ENCODE measurements at regions not wholly inside any gene's neighbourhood (a gene's known extent, or its start where the extent isn't known, plus 50 kb on each side); places are given as distances from the start of the nearest gene placed in this dataset.

DNA sequence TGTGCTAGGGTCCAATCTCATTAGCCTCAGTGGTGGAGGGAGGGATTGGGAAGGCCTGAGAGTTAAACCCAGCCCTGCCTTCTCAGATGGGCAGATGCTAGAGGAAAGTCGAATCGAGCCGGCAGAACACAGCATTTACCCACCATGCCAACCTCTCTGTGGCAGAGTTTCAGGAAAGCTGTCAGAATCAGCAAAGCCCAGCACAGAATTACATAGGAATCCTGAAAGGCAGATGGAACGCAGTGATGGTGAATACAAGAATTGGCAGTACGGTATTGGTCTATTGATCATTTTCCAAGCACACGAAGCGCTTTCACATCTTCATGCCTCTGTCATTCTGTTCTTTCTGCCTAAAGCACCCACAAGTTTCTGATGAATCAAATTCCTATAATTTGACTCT lies 417.7 kb upstream of the RBMS3 start:
- TF ChIP-seq EP300 (IDR thresholded peaks at IDR 0.05; ENCODE audit: borderline replicate concordance), result no peak
- TF ChIP-seq TAF1 (IDR thresholded peaks at IDR 0.05; ENCODE audit: low read depth), result no peak
- TF ChIP-seq YY1 (IDR thresholded peaks at IDR 0.05; ENCODE audit: low read depth), result no peak
- TF ChIP-seq EGR1 (IDR thresholded peaks at IDR 0.05), result no peak
- no peak for TF ChIP-seq RAD21 (IDR thresholded peaks at IDR 0.05; ENCODE audit: low read depth)
- no peak for TF ChIP-seq MAX (IDR thresholded peaks at IDR 0.05)
- no peak for TF ChIP-seq CEBPB (IDR thresholded peaks at IDR 0.05)
- TF ChIP-seq, protein P1, sequence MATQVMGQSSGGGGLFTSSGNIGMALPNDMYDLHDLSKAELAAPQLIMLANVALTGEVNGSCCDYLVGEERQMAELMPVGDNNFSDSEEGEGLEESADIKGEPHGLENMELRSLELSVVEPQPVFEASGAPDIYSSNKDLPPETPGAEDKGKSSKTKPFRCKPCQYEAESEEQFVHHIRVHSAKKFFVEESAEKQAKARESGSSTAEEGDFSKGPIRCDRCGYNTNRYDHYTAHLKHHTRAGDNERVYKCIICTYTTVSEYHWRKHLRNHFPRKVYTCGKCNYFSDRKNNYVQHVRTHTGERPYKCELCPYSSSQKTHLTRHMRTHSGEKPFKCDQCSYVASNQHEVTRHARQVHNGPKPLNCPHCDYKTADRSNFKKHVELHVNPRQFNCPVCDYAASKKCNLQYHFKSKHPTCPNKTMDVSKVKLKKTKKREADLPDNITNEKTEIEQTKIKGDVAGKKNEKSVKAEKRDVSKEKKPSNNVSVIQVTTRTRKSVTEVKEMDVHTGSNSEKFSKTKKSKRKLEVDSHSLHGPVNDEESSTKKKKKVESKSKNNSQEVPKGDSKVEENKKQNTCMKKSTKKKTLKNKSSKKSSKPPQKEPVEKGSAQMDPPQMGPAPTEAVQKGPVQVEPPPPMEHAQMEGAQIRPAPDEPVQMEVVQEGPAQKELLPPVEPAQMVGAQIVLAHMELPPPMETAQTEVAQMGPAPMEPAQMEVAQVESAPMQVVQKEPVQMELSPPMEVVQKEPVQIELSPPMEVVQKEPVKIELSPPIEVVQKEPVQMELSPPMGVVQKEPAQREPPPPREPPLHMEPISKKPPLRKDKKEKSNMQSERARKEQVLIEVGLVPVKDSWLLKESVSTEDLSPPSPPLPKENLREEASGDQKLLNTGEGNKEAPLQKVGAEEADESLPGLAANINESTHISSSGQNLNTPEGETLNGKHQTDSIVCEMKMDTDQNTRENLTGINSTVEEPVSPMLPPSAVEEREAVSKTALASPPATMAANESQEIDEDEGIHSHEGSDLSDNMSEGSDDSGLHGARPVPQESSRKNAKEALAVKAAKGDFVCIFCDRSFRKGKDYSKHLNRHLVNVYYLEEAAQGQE (IDR thresholded peaks at IDR 0.05; ENCODE audit: low read depth), result no peak
- no peak for TF ChIP-seq CREB1 (IDR thresholded peaks at IDR 0.05; ENCODE audit: low read depth)
- TF ChIP-seq NFIC (IDR thresholded peaks at IDR 0.05), result no peak
- TF ChIP-seq USF1 (IDR thresholded peaks at IDR 0.05), result no peak
